Stimulated activated CD8-positive, alpha-beta memory T cell treated with anti-CD3 and anti-CD28 coated beads, Interleukin-15, amount 100 ng/mL, for 24 hours (primary cell): ENCODE measurements at regions not wholly inside any gene's neighbourhood (a gene's known extent, or its start where the extent isn't known, plus 50 kb on each side); places are given as distances from the start of the nearest gene placed in this dataset.
A peak's percentile ranks its signal among the peaks of the same experiment; 100 is the strongest.
"Not testable (repeated sequence)": the region's sequence is repeated elsewhere in the genome, so short reads cannot be mapped to it uniquely, and the experiment has no call there.

ENCODE experiments used
- DNase-seq: peaks from one replicate; pipeline ENCODE4 v3.0.0-alpha.2; 2020; ENCODE audit warnings: low read depth

- no peak for DNase-seq
Measured at GRCh38 chr7:65744406-65744805, 128.5 kb upstream of the VKORC1L1 start.

- DNase-seq = no peak
Measured at GRCh38 chr7:65746398-65746669, 126.5 kb upstream of the VKORC1L1 start.

GRCh38 chr7:65749039-65749438, 123.8 kb upstream of the VKORC1L1 start:
- no peak for DNase-seq

GRCh38 chr7:65749518-65749917, 123.4 kb upstream of the VKORC1L1 start:
- DNase-seq = no peak

GRCh38 chr7:65750511-65751344, 122.1 kb upstream of the VKORC1L1 start:
- DNase-seq = peak; percentile 76

- not testable (repeated sequence) for DNase-seq
Measured at GRCh38 chr7:65754070-65754469, 118.8 kb upstream of the VKORC1L1 start.

- DNase-seq = not testable (repeated sequence)
Measured at GRCh38 chr7:65758991-65759390, 113.9 kb upstream of the VKORC1L1 start.

GRCh38 chr7:65762712-65763111, 110.2 kb upstream of the VKORC1L1 start:
- not testable (repeated sequence) for DNase-seq

- DNase-seq = not testable (repeated sequence)
Measured at GRCh38 chr7:65763114-65763513, 109.8 kb upstream of the VKORC1L1 start.

- peak; percentile 87 for DNase-seq
Measured at GRCh38 chr7:65770473-65771225, 102.2 kb upstream of the VKORC1L1 start.

GRCh38 chr7:65771226-65771569, 101.7 kb upstream of the VKORC1L1 start:
- DNase-seq = not testable (repeated sequence)

- not testable (repeated sequence) for DNase-seq
Measured at GRCh38 chr7:65776677-65777076, 96.2 kb upstream of the VKORC1L1 start.

GRCh38 chr7:65789943-65790342, 82.9 kb upstream of the VKORC1L1 start:
- not testable (repeated sequence) for DNase-seq

- not testable (repeated sequence) for DNase-seq
Measured at GRCh38 chr7:65791788-65792187, 81.1 kb upstream of the VKORC1L1 start.

- not testable (repeated sequence) for DNase-seq
Measured at GRCh38 chr7:65792726-65793125, 80.1 kb upstream of the VKORC1L1 start.

GRCh38 chr7:65794671-65795391, 78.0 kb upstream of the VKORC1L1 start:
- DNase-seq = not testable (repeated sequence)

GRCh38 chr7:65795392-65795716, 77.5 kb upstream of the VKORC1L1 start:
- DNase-seq = not testable (repeated sequence)

- DNase-seq = no peak
Measured at GRCh38 chr7:65796205-65796604, 76.7 kb upstream of the VKORC1L1 start.

GRCh38 chr7:65797086-65797485, 75.8 kb upstream of the VKORC1L1 start:
- not testable (repeated sequence) for DNase-seq

GRCh38 chr7:65797566-65797965, 75.3 kb upstream of the VKORC1L1 start:
- DNase-seq = not testable (repeated sequence)

GRCh38 chr7:65798111-65799075, 74.5 kb upstream of the VKORC1L1 start:
- no peak for DNase-seq

GRCh38 chr7:65800191-65800590, 72.7 kb upstream of the VKORC1L1 start:
- DNase-seq = not testable (repeated sequence)
